GM21390 (cell line): ENCODE measurements at regions not wholly inside any gene's neighbourhood (a gene's known extent, or its start where the extent isn't known, plus 50 kb on each side); places are given as distances from the start of the nearest gene placed in this dataset.

ENCODE experiments used
- ATAC-seq: cut with Tn5 transposase; IDR thresholded peaks from one replicate; pipeline ENCODE4 v1.9.1; 2021; ENCODE audit not compliant: unreplicated experiment

- ATAC-seq, result no peak
Observed at GRCh38 chr21:23698619-23699018, 1908.7 kb downstream of the MRPL39 start.

GRCh38 chr21:23695443-23695842 is 1911.8 kb downstream of the MRPL39 start:
- ATAC-seq, result no peak

- no peak for ATAC-seq
Observed at GRCh38 chr21:23694390-23694789, 1912.9 kb downstream of the MRPL39 start.

GRCh38 chr21:23690316-23690715 is 1917.0 kb downstream of the MRPL39 start:
- no peak for ATAC-seq

- no peak for ATAC-seq
Observed at GRCh38 chr21:23686737-23687523, 1920.4 kb downstream of the MRPL39 start.

GRCh38 chr21:23684431-23684830 is 1922.8 kb downstream of the MRPL39 start:
- no peak for ATAC-seq

GRCh38 chr21:23664193-23664694 is 1943.0 kb downstream of the MRPL39 start:
- ATAC-seq, result no peak

- ATAC-seq, result no peak
Observed at GRCh38 chr21:23660560-23660959, 1946.7 kb downstream of the MRPL39 start.

- ATAC-seq, result no peak
Observed at GRCh38 chr21:23644768-23645167, 1962.5 kb downstream of the MRPL39 start.

- ATAC-seq, result no peak
Observed at GRCh38 chr21:23639721-23640120, 1967.6 kb downstream of the MRPL39 start.

- no peak for ATAC-seq
Observed at GRCh38 chr21:23638131-23638695, 1969.1 kb downstream of the MRPL39 start.

- no peak for ATAC-seq
Observed at GRCh38 chr21:23633447-23633940, 1973.8 kb downstream of the MRPL39 start.

GRCh38 chr21:23624281-23624680 is 1983.0 kb downstream of the MRPL39 start:
- no peak for ATAC-seq

GRCh38 chr21:23613014-23613413 is 1994.3 kb downstream of the MRPL39 start:
- no peak for ATAC-seq

GRCh38 chr21:23612210-23612609 is 1995.1 kb downstream of the MRPL39 start:
- ATAC-seq, result no peak

- ATAC-seq, result no peak
Observed at GRCh38 chr21:23607782-23608431, 1999.4 kb downstream of the MRPL39 start.

GRCh38 chr21:23601549-23601948 is 2005.7 kb downstream of the MRPL39 start:
- ATAC-seq, result no peak

GRCh38 chr21:23593582-23593981 is 2013.7 kb downstream of the MRPL39 start:
- ATAC-seq, result no peak

- ATAC-seq, result no peak
Observed at GRCh38 chr21:23585419-23585818, 2021.9 kb downstream of the MRPL39 start.

- no peak for ATAC-seq
Observed at GRCh38 chr21:23579573-23579972, 2027.7 kb downstream of the MRPL39 start.

GRCh38 chr21:23578027-23578426 is 2029.3 kb downstream of the MRPL39 start:
- no peak for ATAC-seq

- ATAC-seq, result no peak
Observed at GRCh38 chr21:23574932-23575331, 2032.3 kb downstream of the MRPL39 start.
